ENCODE measurements at regions not wholly inside any gene's neighbourhood (a gene's known extent, or its start where the extent isn't known, plus 50 kb on each side); places are given as distances from the start of the nearest gene placed in this dataset.

DNA sequence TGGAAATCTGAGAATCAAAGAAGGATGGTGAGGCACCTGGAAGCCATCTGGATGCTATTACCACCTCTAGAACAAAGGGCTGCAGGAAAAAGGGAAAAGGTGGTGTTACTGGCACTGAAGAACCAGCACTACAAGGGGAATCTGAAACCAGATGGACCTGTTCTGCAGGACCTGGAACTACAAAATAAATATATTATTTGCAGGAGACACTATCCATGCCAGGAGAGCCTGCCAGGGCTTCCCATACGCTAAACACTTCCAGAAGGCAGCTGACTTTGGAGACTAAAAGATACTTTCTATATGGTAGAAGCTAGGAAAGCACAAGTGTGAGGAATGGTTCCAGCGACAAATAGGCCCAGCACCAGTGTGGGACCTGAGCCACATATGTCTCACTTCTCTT is 83.4 kb upstream of the POU1F1 start (continued):
- TF ChIP-seq FOSL1 (CRISPR knock-in tag; IDR thresholded peaks at IDR 0.05; ENCODE audit: borderline replicate concordance) (no peak), ZNF720 (CRISPR knock-in tag; IDR thresholded peaks at IDR 0.05) (no peak), ZNF138 (CRISPR knock-in tag; IDR thresholded peaks at IDR 0.05; ENCODE audit: low read depth) (no peak), CBX1 (IDR thresholded peaks at IDR 0.05; ENCODE audit: low read depth) (no peak), TP53 (CRISPR knock-in tag; conservative IDR thresholded peaks at IDR 0.05) (no peak)

DNA sequence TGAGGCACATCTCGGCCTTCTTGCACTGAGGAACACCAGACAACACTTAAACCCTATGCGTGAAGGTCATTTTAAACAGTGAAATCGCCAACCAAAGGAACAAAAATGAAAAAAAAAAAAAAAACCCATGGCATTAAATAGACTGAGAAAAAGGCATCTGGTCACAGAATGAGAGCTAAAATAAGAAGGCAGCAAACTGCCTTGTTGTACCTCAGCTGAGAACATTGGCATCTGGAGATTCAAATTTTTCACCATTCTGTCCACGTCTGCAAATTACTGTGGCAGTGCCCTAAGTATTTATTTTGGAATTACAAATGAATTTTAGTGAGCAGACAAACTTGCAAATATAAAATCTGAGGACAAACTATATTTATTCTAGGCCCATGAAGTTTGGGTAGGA is 82.6 kb upstream of the POU1F1 start:
- no peak overlapping the region for H3K4me3 ChIP-seq (replicated peaks in 1 of 3; ENCODE audit: insufficient read depth in 1 of 3, low read depth in 2 of 3, low read length in 3 of 3)
- no peaks in the 10 kb centered on the region for H3K4me1 ChIP-seq (ENCODE audit: insufficient read depth, low read length)
- WGBS (ENCODE audit: low lambda C conversion rate): 3% methylated on average over 4 of the region's 4 CpGs
- no peak for DNase-seq (ENCODE audit: low spot score)
- intact Hi-C loops (cut with micrococcal nuclease; ENCODE audit: unreplicated experiment): no loop called here
- H3K27ac ChIP-seq (ENCODE audit: extremely low read length, insufficient read depth, low read length): no peak overlapping the region
- H3K4me2 ChIP-seq (ENCODE audit: low read depth, low read length): no peak overlapping the region
- H3K27me3 ChIP-seq (ENCODE audit: control insufficient read depth in 1 of 2, insufficient read depth in 2 of 2, low read length in 2 of 2): no peaks in the 10 kb centered on the region
- no peak for FAIRE-seq
- no peak overlapping the region for H2AFZ ChIP-seq (ENCODE audit: low read length)
- H3K79me2 ChIP-seq (ENCODE audit: insufficient read depth, low read length): no peaks in the 10 kb centered on the region
- ChIA-PET CTCF (ENCODE audit: low intra/inter-chr PET ratio, low total read pairs) (no interaction called here), POLR2A (no interaction called here)
- H4K20me1 ChIP-seq (ENCODE audit: insufficient read depth, low read length): no peaks in the 10 kb centered on the region
- no peak for ATAC-seq
- H3K9me3 ChIP-seq (ENCODE audit: low read length): no peaks in the 10 kb centered on the region
- in situ Hi-C loops (cut with HindIII; ENCODE audit: extremely low pct_ligation_motif_present, low pct_unique_long_range_greater_than_20kb): loop anchor here (10.0 kb wide), 1 partner anchor 146 kb away; no protein-coding TSS in a partner anchor
- H3K36me3 ChIP-seq (replicated peaks in 1 of 2; ENCODE audit: control insufficient read depth in 1 of 2, insufficient read depth in 2 of 2, low read length in 2 of 2): no peaks in the 10 kb centered on the region
- H3K9ac ChIP-seq (ENCODE audit: insufficient read depth, low read depth, low read length): no peak overlapping the region
- no TSS peak for BruUV-seq (replicated peaks)
- TF ChIP-seq, protein P1, sequence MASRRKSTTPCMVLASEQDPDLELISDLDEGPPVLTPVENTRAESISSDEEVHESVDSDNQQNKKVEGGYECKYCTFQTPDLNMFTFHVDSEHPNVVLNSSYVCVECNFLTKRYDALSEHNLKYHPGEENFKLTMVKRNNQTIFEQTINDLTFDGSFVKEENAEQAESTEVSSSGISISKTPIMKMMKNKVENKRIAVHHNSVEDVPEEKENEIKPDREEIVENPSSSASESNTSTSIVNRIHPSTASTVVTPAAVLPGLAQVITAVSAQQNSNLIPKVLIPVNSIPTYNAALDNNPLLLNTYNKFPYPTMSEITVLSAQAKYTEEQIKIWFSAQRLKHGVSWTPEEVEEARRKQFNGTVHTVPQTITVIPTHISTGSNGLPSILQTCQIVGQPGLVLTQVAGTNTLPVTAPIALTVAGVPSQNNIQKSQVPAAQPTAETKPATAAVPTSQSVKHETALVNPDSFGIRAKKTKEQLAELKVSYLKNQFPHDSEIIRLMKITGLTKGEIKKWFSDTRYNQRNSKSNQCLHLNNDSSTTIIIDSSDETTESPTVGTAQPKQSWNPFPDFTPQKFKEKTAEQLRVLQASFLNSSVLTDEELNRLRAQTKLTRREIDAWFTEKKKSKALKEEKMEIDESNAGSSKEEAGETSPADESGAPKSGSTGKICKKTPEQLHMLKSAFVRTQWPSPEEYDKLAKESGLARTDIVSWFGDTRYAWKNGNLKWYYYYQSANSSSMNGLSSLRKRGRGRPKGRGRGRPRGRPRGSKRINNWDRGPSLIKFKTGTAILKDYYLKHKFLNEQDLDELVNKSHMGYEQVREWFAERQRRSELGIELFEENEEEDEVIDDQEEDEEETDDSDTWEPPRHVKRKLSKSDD (CRISPR knock-in tag; IDR thresholded peaks at IDR 0.05; ENCODE audit: low read depth): no peak
- TF ChIP-seq, protein P2, sequence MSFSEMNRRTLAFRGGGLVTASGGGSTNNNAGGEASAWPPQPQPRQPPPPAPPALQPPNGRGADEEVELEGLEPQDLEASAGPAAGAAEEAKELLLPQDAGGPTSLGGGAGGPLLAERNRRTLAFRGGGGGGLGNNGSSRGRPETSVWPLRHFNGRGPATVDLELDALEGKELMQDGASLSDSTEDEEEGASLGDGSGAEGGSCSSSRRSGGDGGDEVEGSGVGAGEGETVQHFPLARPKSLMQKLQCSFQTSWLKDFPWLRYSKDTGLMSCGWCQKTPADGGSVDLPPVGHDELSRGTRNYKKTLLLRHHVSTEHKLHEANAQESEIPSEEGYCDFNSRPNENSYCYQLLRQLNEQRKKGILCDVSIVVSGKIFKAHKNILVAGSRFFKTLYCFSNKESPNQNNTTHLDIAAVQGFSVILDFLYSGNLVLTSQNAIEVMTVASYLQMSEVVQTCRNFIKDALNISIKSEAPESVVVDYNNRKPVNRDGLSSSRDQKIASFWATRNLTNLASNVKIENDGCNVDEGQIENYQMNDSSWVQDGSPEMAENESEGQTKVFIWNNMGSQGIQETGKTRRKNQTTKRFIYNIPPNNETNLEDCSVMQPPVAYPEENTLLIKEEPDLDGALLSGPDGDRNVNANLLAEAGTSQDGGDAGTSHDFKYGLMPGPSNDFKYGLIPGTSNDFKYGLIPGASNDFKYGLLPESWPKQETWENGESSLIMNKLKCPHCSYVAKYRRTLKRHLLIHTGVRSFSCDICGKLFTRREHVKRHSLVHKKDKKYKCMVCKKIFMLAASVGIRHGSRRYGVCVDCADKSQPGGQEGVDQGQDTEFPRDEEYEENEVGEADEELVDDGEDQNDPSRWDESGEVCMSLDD (CRISPR knock-in tag; IDR thresholded peaks at IDR 0.05; ENCODE audit: borderline replicate concordance): no peak
- TF ChIP-seq POLR2G (IDR thresholded peaks at IDR 0.05; ENCODE audit: low read depth, low read length): no peak
- no peak for TF ChIP-seq ATF7-NPFF (CRISPR knock-in tag; IDR thresholded peaks at IDR 0.05; ENCODE audit: low read depth)
- TF ChIP-seq, protein P3, sequence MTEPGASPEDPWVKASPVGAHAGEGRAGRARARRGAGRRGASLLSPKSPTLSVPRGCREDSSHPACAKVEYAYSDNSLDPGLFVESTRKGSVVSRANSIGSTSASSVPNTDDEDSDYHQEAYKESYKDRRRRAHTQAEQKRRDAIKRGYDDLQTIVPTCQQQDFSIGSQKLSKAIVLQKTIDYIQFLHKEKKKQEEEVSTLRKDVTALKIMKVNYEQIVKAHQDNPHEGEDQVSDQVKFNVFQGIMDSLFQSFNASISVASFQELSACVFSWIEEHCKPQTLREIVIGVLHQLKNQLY (CRISPR knock-in tag; IDR thresholded peaks at IDR 0.05): no peak
- TF ChIP-seq, protein P4, sequence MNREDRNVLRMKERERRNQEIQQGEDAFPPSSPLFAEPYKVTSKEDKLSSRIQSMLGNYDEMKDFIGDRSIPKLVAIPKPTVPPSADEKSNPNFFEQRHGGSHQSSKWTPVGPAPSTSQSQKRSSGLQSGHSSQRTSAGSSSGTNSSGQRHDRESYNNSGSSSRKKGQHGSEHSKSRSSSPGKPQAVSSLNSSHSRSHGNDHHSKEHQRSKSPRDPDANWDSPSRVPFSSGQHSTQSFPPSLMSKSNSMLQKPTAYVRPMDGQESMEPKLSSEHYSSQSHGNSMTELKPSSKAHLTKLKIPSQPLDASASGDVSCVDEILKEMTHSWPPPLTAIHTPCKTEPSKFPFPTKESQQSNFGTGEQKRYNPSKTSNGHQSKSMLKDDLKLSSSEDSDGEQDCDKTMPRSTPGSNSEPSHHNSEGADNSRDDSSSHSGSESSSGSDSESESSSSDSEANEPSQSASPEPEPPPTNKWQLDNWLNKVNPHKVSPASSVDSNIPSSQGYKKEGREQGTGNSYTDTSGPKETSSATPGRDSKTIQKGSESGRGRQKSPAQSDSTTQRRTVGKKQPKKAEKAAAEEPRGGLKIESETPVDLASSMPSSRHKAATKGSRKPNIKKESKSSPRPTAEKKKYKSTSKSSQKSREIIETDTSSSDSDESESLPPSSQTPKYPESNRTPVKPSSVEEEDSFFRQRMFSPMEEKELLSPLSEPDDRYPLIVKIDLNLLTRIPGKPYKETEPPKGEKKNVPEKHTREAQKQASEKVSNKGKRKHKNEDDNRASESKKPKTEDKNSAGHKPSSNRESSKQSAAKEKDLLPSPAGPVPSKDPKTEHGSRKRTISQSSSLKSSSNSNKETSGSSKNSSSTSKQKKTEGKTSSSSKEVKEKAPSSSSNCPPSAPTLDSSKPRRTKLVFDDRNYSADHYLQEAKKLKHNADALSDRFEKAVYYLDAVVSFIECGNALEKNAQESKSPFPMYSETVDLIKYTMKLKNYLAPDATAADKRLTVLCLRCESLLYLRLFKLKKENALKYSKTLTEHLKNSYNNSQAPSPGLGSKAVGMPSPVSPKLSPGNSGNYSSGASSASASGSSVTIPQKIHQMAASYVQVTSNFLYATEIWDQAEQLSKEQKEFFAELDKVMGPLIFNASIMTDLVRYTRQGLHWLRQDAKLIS (CRISPR knock-in tag; IDR thresholded peaks at IDR 0.05): no peak
- no peak for TF ChIP-seq XBP1 (CRISPR knock-in tag; IDR thresholded peaks at IDR 0.05)
- no peak for TF ChIP-seq ZNF260 (CRISPR knock-in tag; IDR thresholded peaks at IDR 0.05; ENCODE audit: borderline replicate concordance, low read depth)
- TF ChIP-seq ZNF546 (CRISPR knock-in tag; conservative IDR thresholded peaks at IDR 0.05): no peak
- no peak for TF ChIP-seq SMARCE1 (IDR thresholded peaks at IDR 0.05; ENCODE audit: borderline replicate concordance)

Measured in HepG2 (cell line).